ENCODE measurements at regions not wholly inside any gene's neighbourhood (a gene's known extent, or its start where the extent isn't known, plus 50 kb on each side); places are given as distances from the start of the nearest gene placed in this dataset.

- peaks cover 3% of the 10 kb centered on the region; the same call in 1 of the 2 replicates for H3K27me3 Mint-ChIP-seq (ENCODE audit: low read depth)
- CTCF ChIA-PET = no interaction called here
- H3K9me3 Mint-ChIP-seq = peaks cover 26% of the 10 kb centered on the region
- H3K27ac Mint-ChIP-seq = peak overlapping the region; percentile 96
- peak overlapping the region; percentile 10; the same call in 1 of the 2 replicates for H3K4me3 Mint-ChIP-seq
- POLR2A ChIA-PET = no interaction called here
- DNase-seq (ENCODE audit: low spot score) (no peak), ATAC-seq (no peak)
- peaks cover 68% of the 10 kb centered on the region for H3K4me1 Mint-ChIP-seq
- peaks cover 29% of the 10 kb centered on the region for H3K36me3 Mint-ChIP-seq
- TF ChIP-seq FOXK1 (CRISPR knock-in tag; IDR thresholded peaks at IDR 0.05) = no peak
- no peak for TF ChIP-seq MXD4 (CRISPR knock-in tag; IDR thresholded peaks at IDR 0.05; ENCODE audit: borderline replicate concordance)
These were observed 417.8 kb upstream of the CTNND2 start for GRCh38 chr5:12322042-12322441.

DNA sequence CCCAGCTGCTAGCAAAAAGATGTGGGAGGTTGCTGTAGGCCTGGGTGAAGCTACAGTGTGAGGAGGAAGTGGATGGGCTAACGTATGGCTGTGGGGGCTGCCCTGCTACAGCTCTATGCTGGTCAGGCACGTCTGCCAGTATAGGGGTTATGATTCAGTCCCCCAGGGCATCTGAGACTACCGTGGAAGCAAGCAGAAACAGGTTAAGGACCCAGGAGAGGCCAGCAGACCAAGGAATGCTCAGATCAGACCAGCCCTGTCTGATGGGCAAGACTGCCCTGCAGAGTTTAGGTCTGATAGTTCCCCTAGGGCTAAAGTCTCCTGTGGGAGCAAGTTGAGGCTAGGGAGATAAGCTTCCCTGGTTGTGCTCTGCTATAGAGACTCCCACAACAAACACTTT, 416.1 kb upstream of the CTNND2 start:
- Mint-ChIP-seq H3K36me3 (peaks cover 21% of the 10 kb centered on the region), H3K27me3 (ENCODE audit: low read depth) (peaks cover 3% of the 10 kb centered on the region; the same call in 1 of the 2 replicates), H3K27ac (0 out of 2 replicates have a peak overlapping the region, but pooled peaks have one; percentile 21), H3K9me3 (peaks cover 19% of the 10 kb centered on the region), H3K4me3 (no peak overlapping the region), H3K4me1 (peaks cover 58% of the 10 kb centered on the region)
- POLR2A ChIA-PET = no interaction called here
- ATAC-seq = no peak
- no peak for DNase-seq (ENCODE audit: low spot score)
- CTCF ChIA-PET = no interaction called here
- no peak for TF ChIP-seq PRRX2 (CRISPR knock-in tag; IDR thresholded peaks at IDR 0.05)
- TF ChIP-seq ZNF396 (CRISPR knock-in tag; IDR thresholded peaks at IDR 0.05; ENCODE audit: borderline replicate concordance) = no peak
- no peak for TF ChIP-seq RORB (CRISPR knock-in tag; IDR thresholded peaks at IDR 0.05)
- TF ChIP-seq NR1H2 (CRISPR knock-in tag; IDR thresholded peaks at IDR 0.05) = no peak
- TF ChIP-seq ZNF121 (CRISPR knock-in tag; IDR thresholded peaks at IDR 0.05) = no peak
- TF ChIP-seq, protein P1, sequence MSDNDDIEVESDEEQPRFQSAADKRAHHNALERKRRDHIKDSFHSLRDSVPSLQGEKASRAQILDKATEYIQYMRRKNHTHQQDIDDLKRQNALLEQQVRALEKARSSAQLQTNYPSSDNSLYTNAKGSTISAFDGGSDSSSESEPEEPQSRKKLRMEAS (CRISPR knock-in tag; IDR thresholded peaks at IDR 0.05) = no peak
- TF ChIP-seq TP53 (CRISPR knock-in tag; IDR thresholded peaks at IDR 0.05) = no peak
- TF ChIP-seq, protein P2, sequence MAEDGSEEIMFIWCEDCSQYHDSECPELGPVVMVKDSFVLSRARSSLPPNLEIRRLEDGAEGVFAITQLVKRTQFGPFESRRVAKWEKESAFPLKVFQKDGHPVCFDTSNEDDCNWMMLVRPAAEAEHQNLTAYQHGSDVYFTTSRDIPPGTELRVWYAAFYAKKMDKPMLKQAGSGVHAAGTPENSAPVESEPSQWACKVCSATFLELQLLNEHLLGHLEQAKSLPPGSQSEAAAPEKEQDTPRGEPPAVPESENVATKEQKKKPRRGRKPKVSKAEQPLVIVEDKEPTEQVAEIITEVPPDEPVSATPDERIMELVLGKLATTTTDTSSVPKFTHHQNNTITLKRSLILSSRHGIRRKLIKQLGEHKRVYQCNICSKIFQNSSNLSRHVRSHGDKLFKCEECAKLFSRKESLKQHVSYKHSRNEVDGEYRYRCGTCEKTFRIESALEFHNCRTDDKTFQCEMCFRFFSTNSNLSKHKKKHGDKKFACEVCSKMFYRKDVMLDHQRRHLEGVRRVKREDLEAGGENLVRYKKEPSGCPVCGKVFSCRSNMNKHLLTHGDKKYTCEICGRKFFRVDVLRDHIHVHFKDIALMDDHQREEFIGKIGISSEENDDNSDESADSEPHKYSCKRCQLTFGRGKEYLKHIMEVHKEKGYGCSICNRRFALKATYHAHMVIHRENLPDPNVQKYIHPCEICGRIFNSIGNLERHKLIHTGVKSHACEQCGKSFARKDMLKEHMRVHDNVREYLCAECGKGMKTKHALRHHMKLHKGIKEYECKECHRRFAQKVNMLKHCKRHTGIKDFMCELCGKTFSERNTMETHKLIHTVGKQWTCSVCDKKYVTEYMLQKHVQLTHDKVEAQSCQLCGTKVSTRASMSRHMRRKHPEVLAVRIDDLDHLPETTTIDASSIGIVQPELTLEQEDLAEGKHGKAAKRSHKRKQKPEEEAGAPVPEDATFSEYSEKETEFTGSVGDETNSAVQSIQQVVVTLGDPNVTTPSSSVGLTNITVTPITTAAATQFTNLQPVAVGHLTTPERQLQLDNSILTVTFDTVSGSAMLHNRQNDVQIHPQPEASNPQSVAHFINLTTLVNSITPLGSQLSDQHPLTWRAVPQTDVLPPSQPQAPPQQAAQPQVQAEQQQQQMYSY (CRISPR knock-in tag; IDR thresholded peaks at IDR 0.05) = no peak
- TF ChIP-seq ZNF232 (CRISPR knock-in tag; IDR thresholded peaks at IDR 0.05) = no peak
- TF ChIP-seq ZNF671 (CRISPR knock-in tag; IDR thresholded peaks at IDR 0.05) = no peak
- no peak for TF ChIP-seq SOX15 (CRISPR knock-in tag; IDR thresholded peaks at IDR 0.05)
- no peak for TF ChIP-seq OVOL2 (CRISPR knock-in tag; IDR thresholded peaks at IDR 0.05; ENCODE audit: borderline replicate concordance)
- no peak for TF ChIP-seq SMAD3 (CRISPR knock-in tag; IDR thresholded peaks at IDR 0.05; ENCODE audit: borderline replicate concordance)

- H3K4me1 Mint-ChIP-seq = peaks cover 33% of the 10 kb centered on the region
- H3K27ac Mint-ChIP-seq = no peak overlapping the region
These were observed 412.6 kb upstream of the CTNND2 start for GRCh38 chr5:12316812-12317211.

More at GRCh38 chr5:12316812-12317211, 412.6 kb upstream of the CTNND2 start:
- Mint-ChIP-seq H3K9me3 (peaks cover 19% of the 10 kb centered on the region), H3K27me3 (ENCODE audit: low read depth) (peaks cover 3% of the 10 kb centered on the region; the same call in 1 of the 2 replicates), H3K36me3 (peaks cover 21% of the 10 kb centered on the region), H3K4me3 (no peak overlapping the region)
- DNase-seq (ENCODE audit: low spot score) = no peak
- POLR2A ChIA-PET = no interaction called here
- CTCF ChIA-PET = no interaction called here
- TF ChIP-seq GABPB1 (CRISPR knock-in tag; IDR thresholded peaks at IDR 0.05) = no peak
- no peak for TF ChIP-seq NFYB (CRISPR knock-in tag; conservative IDR thresholded peaks at IDR 0.05; ENCODE audit: low read depth)
- TF ChIP-seq, protein P3, sequence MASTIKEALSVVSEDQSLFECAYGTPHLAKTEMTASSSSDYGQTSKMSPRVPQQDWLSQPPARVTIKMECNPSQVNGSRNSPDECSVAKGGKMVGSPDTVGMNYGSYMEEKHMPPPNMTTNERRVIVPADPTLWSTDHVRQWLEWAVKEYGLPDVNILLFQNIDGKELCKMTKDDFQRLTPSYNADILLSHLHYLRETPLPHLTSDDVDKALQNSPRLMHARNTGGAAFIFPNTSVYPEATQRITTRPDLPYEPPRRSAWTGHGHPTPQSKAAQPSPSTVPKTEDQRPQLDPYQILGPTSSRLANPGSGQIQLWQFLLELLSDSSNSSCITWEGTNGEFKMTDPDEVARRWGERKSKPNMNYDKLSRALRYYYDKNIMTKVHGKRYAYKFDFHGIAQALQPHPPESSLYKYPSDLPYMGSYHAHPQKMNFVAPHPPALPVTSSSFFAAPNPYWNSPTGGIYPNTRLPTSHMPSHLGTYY (CRISPR knock-in tag; IDR thresholded peaks at IDR 0.05) = no peak
- no peak for TF ChIP-seq ZNF317 (CRISPR knock-in tag; IDR thresholded peaks at IDR 0.05; ENCODE audit: borderline replicate concordance, low read depth)
- TF ChIP-seq SMAD3 (CRISPR knock-in tag; IDR thresholded peaks at IDR 0.05; ENCODE audit: borderline replicate concordance) = no peak
- TF ChIP-seq NR2C2 (CRISPR knock-in tag; IDR thresholded peaks at IDR 0.05) = no peak
- peak; percentile 50 for ATAC-seq

Measured in WTC11 (cell line).